SK-N-SH treated with all-trans-retinoic acid at 6 μM for 48 hours (cell line): ENCODE measurements at regions not wholly inside any gene's neighbourhood (a gene's known extent, or its start where the extent isn't known, plus 50 kb on each side); places are given as distances from the start of the nearest gene placed in this dataset.
"Not testable (repeated sequence)": the region's sequence is repeated elsewhere in the genome, so short reads cannot be mapped to it uniquely, and the experiment has no call there.

Experiments used
- ARNTL ChIP-seq: fragments of 450-650 bp; formaldehyde crosslinking; IDR thresholded peaks from 2 replicates; pipeline ENCODE4 v1.5.0; 2020; ENCODE audit warnings: low read depth, mild to moderate bottlenecking, moderate library complexity, borderline replicate concordance
- GLIS3 ChIP-seq: fragments of 250-450 bp; sonication (Bioruptor Pico); IDR thresholded peaks from 2 replicates; pipeline ENCODE4 v1.5.0; 2020; ENCODE audit warnings: mild to moderate bottlenecking, moderate library complexity
- SNAI2 ChIP-seq: fragments of 250-450 bp; sonication (Bioruptor Pico); IDR thresholded peaks from 2 replicates; pipeline ENCODE4 v1.5.0; 2020; ENCODE audit warnings: mild to moderate bottlenecking, moderate library complexity
- ZFP3 ChIP-seq: fragments of 250-450 bp; sonication (Bioruptor Pico); IDR thresholded peaks from 2 replicates; pipeline ENCODE4 v1.5.0; 2020; ENCODE audit warnings: mild to moderate bottlenecking, moderate library complexity
- ZNF70 ChIP-seq: fragments of 450-650 bp; formaldehyde crosslinking; IDR thresholded peaks from 2 replicates; pipeline ENCODE4 v1.5.0; 2020; ENCODE audit warnings: mild to moderate bottlenecking, moderate library complexity
- TF ChIP-seq, protein P1 (sequence below): fragments of 250-450 bp; sonication (Bioruptor Pico); IDR thresholded peaks from 2 replicates; pipeline ENCODE4 v1.8.0; 2020; ENCODE audit warnings: mild to moderate bottlenecking, moderate library complexity, borderline replicate concordance

DNA sequence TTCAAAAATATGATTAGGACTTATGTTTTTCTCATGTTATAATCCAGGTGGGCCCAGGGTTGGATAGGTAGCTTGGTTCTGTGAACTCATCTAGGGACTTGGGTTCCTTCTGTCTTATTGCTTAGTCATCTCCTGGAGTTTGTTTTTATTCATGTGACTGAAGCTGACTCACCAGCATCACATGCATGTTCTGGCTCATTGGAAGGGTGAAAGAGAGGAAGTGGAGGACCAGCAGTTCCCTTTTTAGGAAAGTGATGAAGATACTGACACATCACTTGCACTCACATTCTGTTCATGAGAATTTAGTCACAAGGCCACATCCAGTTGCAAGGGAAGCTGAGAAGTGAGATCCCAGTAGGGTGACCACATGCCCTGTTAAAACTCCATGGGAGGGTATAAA is 95.9 kb downstream of the NPIPB5 start:
- not testable (repeated sequence) for TF ChIP-seq ARNTL (CRISPR knock-in tag); ZNF70 (CRISPR knock-in tag); SNAI2 (CRISPR knock-in tag); ZFP3 (CRISPR knock-in tag); GLIS3
- TF ChIP-seq, protein P1, sequence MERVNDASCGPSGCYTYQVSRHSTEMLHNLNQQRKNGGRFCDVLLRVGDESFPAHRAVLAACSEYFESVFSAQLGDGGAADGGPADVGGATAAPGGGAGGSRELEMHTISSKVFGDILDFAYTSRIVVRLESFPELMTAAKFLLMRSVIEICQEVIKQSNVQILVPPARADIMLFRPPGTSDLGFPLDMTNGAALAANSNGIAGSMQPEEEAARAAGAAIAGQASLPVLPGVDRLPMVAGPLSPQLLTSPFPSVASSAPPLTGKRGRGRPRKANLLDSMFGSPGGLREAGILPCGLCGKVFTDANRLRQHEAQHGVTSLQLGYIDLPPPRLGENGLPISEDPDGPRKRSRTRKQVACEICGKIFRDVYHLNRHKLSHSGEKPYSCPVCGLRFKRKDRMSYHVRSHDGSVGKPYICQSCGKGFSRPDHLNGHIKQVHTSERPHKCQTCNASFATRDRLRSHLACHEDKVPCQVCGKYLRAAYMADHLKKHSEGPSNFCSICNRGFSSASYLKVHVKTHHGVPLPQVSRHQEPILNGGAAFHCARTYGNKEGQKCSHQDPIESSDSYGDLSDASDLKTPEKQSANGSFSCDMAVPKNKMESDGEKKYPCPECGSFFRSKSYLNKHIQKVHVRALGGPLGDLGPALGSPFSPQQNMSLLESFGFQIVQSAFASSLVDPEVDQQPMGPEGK, result not testable (repeated sequence)
